ENCODE measurements at regions not wholly inside any gene's neighbourhood (a gene's known extent, or its start where the extent isn't known, plus 50 kb on each side); places are given as distances from the start of the nearest gene placed in this dataset.

GRCh38 chr11:135019343-135019871 lies 607.4 kb upstream of the B3GAT1 start:
- no peak for TF ChIP-seq POLR2A (IDR thresholded peaks at IDR 0.05)
- TF ChIP-seq CTCF (IDR thresholded peaks at IDR 0.05 in 4 of 5, conservative IDR thresholded peaks at IDR 0.05 in 1 of 5) = no peak
